GM10248 (cell line): ENCODE measurements at regions not wholly inside any gene's neighbourhood (a gene's known extent, or its start where the extent isn't known, plus 50 kb on each side); places are given as distances from the start of the nearest gene placed in this dataset.
"Not testable (repeated sequence)": the region's sequence is repeated elsewhere in the genome, so short reads cannot be mapped to it uniquely, and the experiment has no call there.

Experiments used
- CTCF ChIA-PET: fragments of 300-600 bp; sonication (Branson Sonifier 250); formaldehyde crosslinking; extraction: SDS; loops from one replicate; lab custom pipeline; 2021; ENCODE audit warnings: antibody characterized with exemption; lab: Yijun Ruan, JAX
- POLR2A ChIA-PET: fragments of 350-650 bp; sonication (Branson Sonifier 250); formaldehyde crosslinking; extraction: SDS; loops from one replicate; lab custom pipeline; 2020; ENCODE audit warnings: antibody characterized with exemption; lab: Yijun Ruan, JAX
- DNase-seq: peaks from one replicate; pipeline ENCODE4 v3.0.0; 2012; ENCODE audit errors: extremely low spot score
- TF ChIP-seq, protein P1 (sequence below): IDR thresholded peaks from 2 replicates; pipeline ENCODE4 v1.5.1; 2012; ENCODE audit warnings: mild to moderate bottlenecking, low read depth; ENCODE audit errors: extremely low read depth, missing control alignments, control extremely low read depth

DNA sequence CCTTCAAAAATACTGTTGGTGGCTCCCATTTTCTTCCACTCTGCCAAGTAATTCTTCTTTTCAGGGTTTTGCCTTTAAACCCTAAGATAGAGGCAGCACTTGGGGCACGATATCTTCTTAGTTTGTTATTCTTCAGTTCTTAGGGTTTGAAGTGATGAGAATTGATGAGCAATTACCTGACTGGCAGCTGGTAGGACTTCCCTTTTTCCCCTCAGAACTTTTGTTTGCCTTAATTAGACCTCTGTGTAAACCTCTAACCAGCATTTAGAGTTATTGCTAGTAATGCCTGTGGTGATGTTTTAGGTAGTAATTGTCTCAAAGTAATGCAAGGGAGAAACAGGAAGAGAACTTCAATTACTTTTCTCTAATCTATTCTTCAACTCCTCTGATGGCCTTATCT, 683.5 kb downstream of the RPL10L start:
- DNase-seq, result no peak
- POLR2A ChIA-PET, result no interaction called here
- CTCF ChIA-PET, result no interaction called here
- TF ChIP-seq, protein P1, sequence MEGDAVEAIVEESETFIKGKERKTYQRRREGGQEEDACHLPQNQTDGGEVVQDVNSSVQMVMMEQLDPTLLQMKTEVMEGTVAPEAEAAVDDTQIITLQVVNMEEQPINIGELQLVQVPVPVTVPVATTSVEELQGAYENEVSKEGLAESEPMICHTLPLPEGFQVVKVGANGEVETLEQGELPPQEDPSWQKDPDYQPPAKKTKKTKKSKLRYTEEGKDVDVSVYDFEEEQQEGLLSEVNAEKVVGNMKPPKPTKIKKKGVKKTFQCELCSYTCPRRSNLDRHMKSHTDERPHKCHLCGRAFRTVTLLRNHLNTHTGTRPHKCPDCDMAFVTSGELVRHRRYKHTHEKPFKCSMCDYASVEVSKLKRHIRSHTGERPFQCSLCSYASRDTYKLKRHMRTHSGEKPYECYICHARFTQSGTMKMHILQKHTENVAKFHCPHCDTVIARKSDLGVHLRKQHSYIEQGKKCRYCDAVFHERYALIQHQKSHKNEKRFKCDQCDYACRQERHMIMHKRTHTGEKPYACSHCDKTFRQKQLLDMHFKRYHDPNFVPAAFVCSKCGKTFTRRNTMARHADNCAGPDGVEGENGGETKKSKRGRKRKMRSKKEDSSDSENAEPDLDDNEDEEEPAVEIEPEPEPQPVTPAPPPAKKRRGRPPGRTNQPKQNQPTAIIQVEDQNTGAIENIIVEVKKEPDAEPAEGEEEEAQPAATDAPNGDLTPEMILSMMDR, result no peak

DNA sequence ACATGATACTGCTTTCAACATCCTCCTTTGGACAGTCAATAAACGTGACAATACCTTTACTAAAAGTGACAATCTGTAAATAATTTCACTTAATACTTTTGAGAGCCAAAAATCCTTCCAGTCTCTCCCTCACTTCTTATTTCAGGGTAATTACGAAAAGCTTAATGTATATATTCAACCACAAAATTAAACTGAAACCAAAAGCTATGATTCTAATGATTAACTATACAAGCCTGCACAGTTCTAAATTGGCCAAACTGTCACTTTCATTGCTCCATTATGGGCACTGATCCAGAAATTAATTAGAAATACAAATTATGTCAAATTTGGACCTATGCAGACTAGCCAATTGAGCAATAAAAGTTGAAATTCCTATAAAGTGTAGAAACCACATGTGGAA, 696.5 kb upstream of the MIS18BP1 start:
- TF ChIP-seq, protein P1, result no peak
- DNase-seq, result no peak
- CTCF ChIA-PET, result no interaction called here
- POLR2A ChIA-PET, result no interaction called here

DNA sequence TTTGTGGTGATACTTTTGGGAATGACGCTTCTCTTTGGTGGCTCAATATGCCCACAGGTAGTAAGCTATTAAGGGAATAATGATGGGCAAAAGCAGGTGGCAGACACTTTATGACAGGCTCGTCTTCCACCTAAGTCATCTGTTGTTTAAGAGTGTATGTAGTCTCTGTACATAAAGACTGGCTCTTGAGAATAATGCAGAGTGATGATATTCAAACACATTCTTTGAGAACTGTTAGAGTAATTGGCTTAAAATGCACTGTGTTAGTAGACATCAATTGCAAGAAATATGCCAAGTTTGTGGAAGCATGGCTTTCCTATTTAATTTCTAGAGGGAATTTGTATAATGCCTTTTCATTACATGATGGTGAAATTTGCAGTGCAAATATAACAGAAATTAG, 694.8 kb upstream of the MIS18BP1 start:
- TF ChIP-seq, protein P1, result no peak
- no peak for DNase-seq
- ChIA-PET POLR2A (no interaction called here), CTCF (no interaction called here)

DNA sequence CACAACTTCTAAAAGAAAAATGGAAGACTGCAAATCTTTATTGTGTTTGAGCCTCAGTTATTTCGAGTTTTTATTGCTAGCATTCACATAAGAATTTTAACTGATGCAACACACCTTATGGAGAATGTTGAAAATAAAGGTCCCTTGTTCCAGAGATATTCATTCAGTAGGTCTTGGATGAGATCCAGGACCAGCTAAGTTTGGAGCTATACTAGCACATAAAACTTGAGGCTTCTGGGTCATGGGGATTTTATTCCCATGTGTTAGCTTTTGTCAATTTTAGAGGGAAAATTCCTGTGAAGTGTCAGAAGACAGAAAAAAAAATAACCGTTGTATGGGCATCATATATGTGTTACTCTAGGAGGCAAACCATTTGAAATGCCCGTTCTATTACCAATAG, 693.2 kb upstream of the MIS18BP1 start:
- ChIA-PET POLR2A (no interaction called here), CTCF (no interaction called here)

DNA sequence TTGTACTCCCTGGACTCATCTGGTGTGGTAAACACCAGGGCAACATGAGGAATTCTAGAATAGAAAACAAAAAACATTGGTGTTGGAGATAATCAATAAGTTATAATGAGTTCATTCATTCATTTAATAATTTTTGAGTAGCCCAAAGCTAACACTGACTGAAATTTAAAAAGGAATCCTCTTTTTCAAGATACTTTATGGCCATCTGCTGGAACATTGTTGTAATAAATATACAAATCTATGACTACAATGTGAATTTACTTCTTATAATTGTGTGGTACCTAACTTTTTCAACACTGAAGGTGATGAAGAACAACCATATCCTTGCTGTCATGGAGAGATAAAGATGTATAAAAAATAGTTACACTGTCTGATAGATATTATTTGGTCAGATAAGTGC, 687.3 kb upstream of the MIS18BP1 start:
- TF ChIP-seq, protein P1, result no peak
- CTCF ChIA-PET, result interaction anchor here (1.0 to 3.3 kb wide), 2 partner anchors 9 to 28 kb away, joined by 3 to 9 read pairs; no protein-coding TSS in a partner anchor
- no peak for DNase-seq
- POLR2A ChIA-PET, result no interaction called here

More for the DNA sequence above, 693.2 kb upstream of the MIS18BP1 start:
- DNase-seq, result no peak
- TF ChIP-seq, protein P1, result no peak

DNA sequence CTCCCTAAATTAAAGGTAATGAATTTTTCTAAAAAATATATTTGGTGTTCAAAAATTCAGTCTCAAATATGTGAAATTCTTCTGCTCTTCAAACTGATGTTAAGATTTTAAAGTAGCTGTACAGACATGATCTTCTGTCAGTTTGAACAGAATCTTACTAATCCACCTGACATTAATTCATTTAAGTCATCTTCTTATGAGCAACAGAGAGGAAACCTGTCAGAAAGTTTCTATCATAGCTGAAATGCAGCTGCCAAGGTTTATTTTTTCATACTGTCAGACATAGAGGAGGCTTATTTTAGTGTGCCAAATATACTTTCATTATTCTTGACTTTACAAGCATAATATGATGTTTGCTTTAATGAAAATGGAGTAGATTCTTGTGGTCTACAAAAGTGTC, 686.6 kb upstream of the MIS18BP1 start:
- CTCF ChIA-PET, result interaction anchor here (1.0 to 3.3 kb wide), 2 partner anchors 8 to 28 kb away, joined by 3 to 9 read pairs; no protein-coding TSS in a partner anchor
- POLR2A ChIA-PET, result no interaction called here
- DNase-seq, result no peak
- TF ChIP-seq, protein P1, result no peak

DNA sequence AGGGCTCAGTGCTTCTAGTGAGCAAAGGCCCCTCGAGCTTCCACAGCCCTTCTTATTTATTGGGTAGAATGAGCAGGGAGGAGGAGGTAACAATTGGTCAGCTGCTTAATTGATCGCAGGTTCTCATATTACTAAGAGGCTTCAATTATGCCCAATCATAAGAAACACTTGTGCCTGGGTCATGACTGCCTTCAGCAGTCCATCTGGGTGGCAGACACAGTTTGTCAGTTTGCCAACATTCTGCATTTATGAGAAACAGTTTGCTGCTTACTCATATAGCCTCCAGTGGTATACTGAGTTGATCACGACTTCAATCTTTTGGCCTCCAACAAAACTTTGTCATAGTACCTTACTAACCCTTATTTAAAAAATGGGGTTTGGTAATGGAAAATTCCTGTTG, 667.0 kb upstream of the MIS18BP1 start:
- POLR2A ChIA-PET, CTCF ChIA-PET, DNase-seq: not testable (repeated sequence)
